ENCODE measurements at regions not wholly inside any gene's neighbourhood (a gene's known extent, or its start where the extent isn't known, plus 50 kb on each side); places are given as distances from the start of the nearest gene placed in this dataset.

- DNase-seq (ENCODE audit: extremely low read depth, insufficient read length), result no peak
Measured at GRCh38 chr3:115502128-115502527, 121.2 kb upstream of the GAP43 start.

GRCh38 chr3:115503394-115503793, 119.9 kb upstream of the GAP43 start:
- Histone ChIP-seq H3K4me3 (replicated peaks; ENCODE audit: low read depth, low read length) (no peak overlapping the region), H3K27me3 (replicated peaks; ENCODE audit: control insufficient read depth, insufficient read depth, low read length) (no peaks in the 10 kb centered on the region), H3K36me3 (ENCODE audit: control insufficient read depth, insufficient read depth, low read length) (no peaks in the 10 kb centered on the region)
- no peak for TF ChIP-seq CTCF (IDR thresholded peaks at IDR 0.05; ENCODE audit: insufficient read depth, low read length, poor library complexity, severe bottlenecking)
- no peak for DNase-seq (ENCODE audit: extremely low read depth, insufficient read length)

More at GRCh38 chr3:115502128-115502527, 121.2 kb upstream of the GAP43 start:
- Histone ChIP-seq H3K4me3 (replicated peaks; ENCODE audit: low read depth, low read length) (no peak overlapping the region), H3K36me3 (ENCODE audit: control insufficient read depth, insufficient read depth, low read length) (no peaks in the 10 kb centered on the region), H3K27me3 (replicated peaks; ENCODE audit: control insufficient read depth, insufficient read depth, low read length) (no peaks in the 10 kb centered on the region)
- TF ChIP-seq CTCF (IDR thresholded peaks at IDR 0.05; ENCODE audit: insufficient read depth, low read length, poor library complexity, severe bottlenecking), result no peak

GRCh38 chr3:115508562-115508961, 114.7 kb upstream of the GAP43 start:
- Histone ChIP-seq H3K4me3 (replicated peaks; ENCODE audit: low read depth, low read length) (no peak overlapping the region), H3K36me3 (ENCODE audit: control insufficient read depth, insufficient read depth, low read length) (no peaks in the 10 kb centered on the region), H3K27me3 (replicated peaks; ENCODE audit: control insufficient read depth, insufficient read depth, low read length) (peaks cover 2% of the 10 kb centered on the region)
- DNase-seq (ENCODE audit: extremely low read depth, insufficient read length), result no peak
- TF ChIP-seq CTCF (IDR thresholded peaks at IDR 0.05; ENCODE audit: insufficient read depth, low read length, poor library complexity, severe bottlenecking), result no peak

- no peak for DNase-seq (ENCODE audit: extremely low read depth, insufficient read length)
- H3K36me3 ChIP-seq (ENCODE audit: control insufficient read depth, insufficient read depth, low read length), result no peaks in the 10 kb centered on the region
- peaks cover 2% of the 10 kb centered on the region for H3K27me3 ChIP-seq (replicated peaks; ENCODE audit: control insufficient read depth, insufficient read depth, low read length)
- TF ChIP-seq CTCF (IDR thresholded peaks at IDR 0.05; ENCODE audit: insufficient read depth, low read length, poor library complexity, severe bottlenecking), result no peak
- H3K4me3 ChIP-seq (replicated peaks; ENCODE audit: low read depth, low read length), result peak overlapping the region; percentile 45
Measured at GRCh38 chr3:115512565-115513415, 110.5 kb upstream of the GAP43 start.

GRCh38 chr3:115513416-115513800, 109.9 kb upstream of the GAP43 start:
- Histone ChIP-seq H3K36me3 (ENCODE audit: control insufficient read depth, insufficient read depth, low read length) (no peaks in the 10 kb centered on the region), H3K27me3 (replicated peaks; ENCODE audit: control insufficient read depth, insufficient read depth, low read length) (peaks cover 2% of the 10 kb centered on the region), H3K4me3 (replicated peaks; ENCODE audit: low read depth, low read length) (no peak overlapping the region)
- no peak for DNase-seq (ENCODE audit: extremely low read depth, insufficient read length)
- TF ChIP-seq CTCF (IDR thresholded peaks at IDR 0.05; ENCODE audit: insufficient read depth, low read length, poor library complexity, severe bottlenecking), result no peak
